NCI-H2196 (cell line): ENCODE measurements at regions not wholly inside any gene's neighbourhood (a gene's known extent, or its start where the extent isn't known, plus 50 kb on each side); places are given as distances from the start of the nearest gene placed in this dataset.

ENCODE experiments used
- DNase-seq: peaks from one replicate; lab custom pipeline; 2025; ENCODE audit not compliant: unreplicated experiment; lab: John Stamatoyannopoulos, UW

- peak; percentile 56 for DNase-seq
Measured at GRCh38 chr9:118170032-118170955, 466.1 kb downstream of the TLR4 start.

- DNase-seq = no peak
Measured at GRCh38 chr9:118177241-118177640, 473.0 kb downstream of the TLR4 start.

- no peak for DNase-seq
Measured at GRCh38 chr9:118183576-118183975, 479.4 kb downstream of the TLR4 start.

- no peak for DNase-seq
Measured at GRCh38 chr9:118187408-118187807, 483.2 kb downstream of the TLR4 start.

- DNase-seq = no peak
Measured at GRCh38 chr9:118189615-118190014, 485.4 kb downstream of the TLR4 start.

GRCh38 chr9:118192807-118193206 lies 488.6 kb downstream of the TLR4 start:
- DNase-seq = no peak

GRCh38 chr9:118209343-118209742 lies 505.1 kb downstream of the TLR4 start:
- DNase-seq = peak; percentile 63

- no peak for DNase-seq
Measured at GRCh38 chr9:118215549-118215948, 511.3 kb downstream of the TLR4 start.

- no peak for DNase-seq
Measured at GRCh38 chr9:118222375-118222774, 518.2 kb downstream of the TLR4 start.

- no peak for DNase-seq
Measured at GRCh38 chr9:118223111-118223510, 518.9 kb downstream of the TLR4 start.

GRCh38 chr9:118230329-118230728 lies 526.1 kb downstream of the TLR4 start:
- no peak for DNase-seq

- no peak for DNase-seq
Measured at GRCh38 chr9:118236625-118237024, 532.4 kb downstream of the TLR4 start.

- DNase-seq = no peak
Measured at GRCh38 chr9:118238139-118238538, 533.9 kb downstream of the TLR4 start.

- DNase-seq = no peak
Measured at GRCh38 chr9:118252027-118252426, 547.8 kb downstream of the TLR4 start.

GRCh38 chr9:118262191-118262590 lies 558.0 kb downstream of the TLR4 start:
- no peak for DNase-seq

GRCh38 chr9:118263949-118264348 lies 559.7 kb downstream of the TLR4 start:
- no peak for DNase-seq

GRCh38 chr9:118268046-118268445 lies 563.8 kb downstream of the TLR4 start:
- DNase-seq = no peak

- no peak for DNase-seq
Measured at GRCh38 chr9:118269623-118270022, 565.4 kb downstream of the TLR4 start.

- DNase-seq = no peak
Measured at GRCh38 chr9:118271331-118271730, 567.1 kb downstream of the TLR4 start.

GRCh38 chr9:118271936-118272335 lies 567.7 kb downstream of the TLR4 start:
- DNase-seq = no peak

GRCh38 chr9:118273048-118273447 lies 568.8 kb downstream of the TLR4 start:
- no peak for DNase-seq

- no peak for DNase-seq
Measured at GRCh38 chr9:118276784-118277183, 572.6 kb downstream of the TLR4 start.

- DNase-seq = no peak
Measured at GRCh38 chr9:118281772-118282171, 577.6 kb downstream of the TLR4 start.
